Transverse colon (tissue), 4 donors: ENCODE measurements at regions not wholly inside any gene's neighbourhood (a gene's known extent, or its start where the extent isn't known, plus 50 kb on each side); places are given as distances from the start of the nearest gene placed in this dataset.

ENCODE experiments used
- DNase-seq: peaks from one replicate; pipeline ENCODE4 v3.0.0-alpha.2; 2019
- H3K27ac ChIP-seq, 4 donors: fragments of 200-600 bp; sonication (generic); 2 replicates each; pipeline ENCODE4 v1.5.1; 2016 to 2018; ENCODE audit warnings: inconsistent platforms in 4 of 4
- H3K27me3 ChIP-seq: fragments of 200-600 bp; sonication (generic); 2 replicates; pipeline ENCODE4 v1.5.1; 2017; ENCODE audit warnings: inconsistent platforms
- H3K36me3 ChIP-seq, 4 donors: fragments of 200-600 bp; sonication (generic); 2 replicates each; pipeline ENCODE4 v1.5.1; 2017 to 2019; ENCODE audit warnings: inconsistent platforms in 4 of 4
- H3K4me1 ChIP-seq, 4 donors: fragments of 200-600 bp; sonication (generic); 2 replicates each; pipeline ENCODE4 v1.5.1; 2017 to 2020; ENCODE audit warnings: inconsistent platforms in 4 of 4
- H3K4me3 ChIP-seq, 4 donors: fragments of 200-600 bp; sonication (generic); 1 replicate in 1 of 4; 2 replicates in 3 of 4; pipeline versions ENCODE4 v1.5.1 to v1.6.1; 2017 to 2019; ENCODE audit warnings: inconsistent platforms in 4 of 4
- H3K9me3 ChIP-seq, 2 donors: fragments of 200-600 bp; sonication (generic); 2 replicates each; pipeline ENCODE4 v1.5.1; 2017 to 2019; ENCODE audit warnings: inconsistent platforms in 2 of 2
- EP300 ChIP-seq: sonication (generic); formaldehyde crosslinking; IDR thresholded peaks from one replicate; pipeline ENCODE4 v1.6.1; 2017; ENCODE audit warnings: antibody characterized with exemption, low read depth
- POLR2A ChIP-seq: fragments of 450-650 bp; IDR thresholded peaks from one replicate; pipeline ENCODE4 v1.6.1; 2016; ENCODE audit warnings: antibody characterized with exemption, mild to moderate bottlenecking, moderate library complexity
- POLR2AphosphoS5 ChIP-seq, 3 donors: sonication (generic); formaldehyde crosslinking; IDR thresholded peaks; one replicate each; pipeline ENCODE4 v1.6.1; 2016; ENCODE audit warnings: antibody characterized with exemption in 3 of 3
- WGBS, 2 donors: methylation state at CpG; one replicate each; pipeline ENCODE4 v1.1.5; 2018; ENCODE audit warnings: low coverage in 1 of 2; 5-methylcytosine and 5-hydroxymethylcytosine counted together
- in situ Hi-C, 4 donors: fragments of 200-750 bp; cut with MboI; loops; one replicate each; pipeline versions ENCODE4 v1.15.0 to v1.15.1; 2017; ENCODE audit warnings: low sequenced_read_pairs in 3 of 4, low pct_ligation_motif_present in 1 of 4, low pct_unique_long_range_greater_than_20kb in 1 of 4
- intact Hi-C: fragments of 100-400 bp; cut with DNase I; formaldehyde crosslinking; loops from one replicate; pipeline ENCODE4 v1.15.1; 2023; ENCODE audit warnings: low total_unique reads
- TF ChIP-seq, protein P1 (sequence below), 5 experiments: fragments of 200-600 bp in 3 of 5; fragments of 450-650 bp in 2 of 5; sonication (generic) in 3 of 5; IDR thresholded peaks; 1 replicate in 2 of 5; 2 replicates in 3 of 5; pipeline ENCODE4 v1.5.1; 2016 to 2017; ENCODE audit warnings: antibody characterized with exemption in 5 of 5, inconsistent platforms in 3 of 5, mild to moderate bottlenecking in 2 of 5, moderate library complexity in 1 of 5

DNA sequence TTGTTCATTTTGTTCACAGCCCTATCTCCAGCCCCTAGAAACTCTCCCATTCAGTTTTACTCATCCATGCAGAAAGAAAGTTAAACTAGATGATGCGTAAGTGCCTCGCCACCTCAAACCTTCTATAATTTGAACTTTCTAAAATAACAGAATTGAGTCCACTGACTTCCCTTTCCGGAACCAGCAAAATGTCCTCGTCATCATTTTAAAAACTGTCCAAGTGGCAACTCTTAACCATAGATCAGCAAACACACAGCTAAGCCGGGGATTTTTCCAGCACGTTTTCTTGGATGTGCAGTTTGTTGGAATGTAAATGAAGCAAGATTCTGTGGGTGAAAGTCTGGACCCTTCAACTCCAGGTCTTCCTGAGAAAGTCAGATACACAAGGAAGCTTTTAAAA lies 369.7 kb upstream of the ERCC4 start:
- in situ Hi-C loops = no loop called here
- Histone ChIP-seq H3K4me1 (no peaks in the 10 kb centered on the region), H3K27ac (no peak overlapping the region), H3K9me3 (no peaks in the 10 kb centered on the region), H3K4me3 (no peak overlapping the region), H3K27me3 (no peaks in the 10 kb centered on the region), H3K36me3 (no peaks in the 10 kb centered on the region)
- DNase-seq = no peak
- TF ChIP-seq EP300 = no peak
- no peak for TF ChIP-seq POLR2AphosphoS5 (IDR thresholded peaks at IDR 0.05)
- no peak for TF ChIP-seq POLR2A
- TF ChIP-seq, protein P1, sequence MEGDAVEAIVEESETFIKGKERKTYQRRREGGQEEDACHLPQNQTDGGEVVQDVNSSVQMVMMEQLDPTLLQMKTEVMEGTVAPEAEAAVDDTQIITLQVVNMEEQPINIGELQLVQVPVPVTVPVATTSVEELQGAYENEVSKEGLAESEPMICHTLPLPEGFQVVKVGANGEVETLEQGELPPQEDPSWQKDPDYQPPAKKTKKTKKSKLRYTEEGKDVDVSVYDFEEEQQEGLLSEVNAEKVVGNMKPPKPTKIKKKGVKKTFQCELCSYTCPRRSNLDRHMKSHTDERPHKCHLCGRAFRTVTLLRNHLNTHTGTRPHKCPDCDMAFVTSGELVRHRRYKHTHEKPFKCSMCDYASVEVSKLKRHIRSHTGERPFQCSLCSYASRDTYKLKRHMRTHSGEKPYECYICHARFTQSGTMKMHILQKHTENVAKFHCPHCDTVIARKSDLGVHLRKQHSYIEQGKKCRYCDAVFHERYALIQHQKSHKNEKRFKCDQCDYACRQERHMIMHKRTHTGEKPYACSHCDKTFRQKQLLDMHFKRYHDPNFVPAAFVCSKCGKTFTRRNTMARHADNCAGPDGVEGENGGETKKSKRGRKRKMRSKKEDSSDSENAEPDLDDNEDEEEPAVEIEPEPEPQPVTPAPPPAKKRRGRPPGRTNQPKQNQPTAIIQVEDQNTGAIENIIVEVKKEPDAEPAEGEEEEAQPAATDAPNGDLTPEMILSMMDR (IDR thresholded peaks at IDR 0.05) = no peak
- intact Hi-C loops = no loop called here
- 88 to 92% methylated on average over 4 to 6 of the region's 6 CpGs for WGBS, 2 donors

DNA sequence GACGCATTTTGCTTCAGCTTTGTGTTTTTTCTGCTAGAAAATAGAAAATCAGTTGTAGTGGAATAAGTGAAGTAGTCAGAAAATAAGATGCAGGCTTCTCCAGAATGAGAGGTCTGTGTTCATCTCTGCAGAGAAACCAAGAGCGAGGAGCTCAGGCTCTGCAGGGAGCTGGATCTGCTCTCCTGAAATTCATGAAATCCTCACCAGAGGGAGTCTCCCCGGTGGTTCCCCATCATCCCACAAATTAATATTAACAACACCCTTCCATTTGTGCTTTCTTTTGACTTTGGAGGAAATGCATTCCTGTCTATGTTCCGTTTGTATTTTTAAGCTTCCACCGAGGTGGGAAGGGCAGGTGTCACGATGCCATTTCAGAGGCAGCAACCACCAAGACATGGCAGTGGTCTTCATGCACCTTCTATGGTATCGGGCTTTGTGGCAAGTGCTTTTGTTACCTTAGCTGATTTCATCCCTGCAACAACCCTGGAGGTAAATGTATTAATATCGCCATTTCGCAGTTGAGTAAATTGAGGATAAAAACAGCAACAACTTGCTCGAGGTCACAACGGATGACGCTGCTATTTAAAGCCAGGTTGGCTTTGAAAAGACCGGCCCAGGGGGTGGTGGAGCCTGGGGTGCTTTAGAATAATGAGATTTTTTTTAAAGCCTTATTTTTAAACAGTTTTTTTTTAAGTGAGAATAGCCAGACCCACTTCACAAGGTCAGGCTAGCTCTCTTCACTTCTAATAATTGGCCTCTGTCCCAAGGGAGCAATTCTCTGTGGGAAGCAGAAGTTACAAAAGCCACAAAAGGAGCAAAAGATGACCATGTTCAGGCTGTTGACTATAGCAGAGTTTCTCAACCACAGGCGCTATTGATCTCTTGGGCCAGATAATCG lies 367.6 kb upstream of the ERCC4 start:
- no peak overlapping the region for H3K4me3 ChIP-seq
- DNase-seq = no peak
- H3K27ac ChIP-seq = no peak overlapping the region
- no peaks in the 10 kb centered on the region for H3K9me3 ChIP-seq
- H3K36me3 ChIP-seq = no peaks in the 10 kb centered on the region
- H3K4me1 ChIP-seq = no peaks in the 10 kb centered on the region
- H3K27me3 ChIP-seq = no peaks in the 10 kb centered on the region
- WGBS, 2 donors = 64 to 73% methylated on average over 11 to 15 of the region's 15 CpGs
- TF ChIP-seq POLR2AphosphoS5 (IDR thresholded peaks at IDR 0.05) = no peak
- TF ChIP-seq, protein P1 (IDR thresholded peaks at IDR 0.05) = no peak
- no peak for TF ChIP-seq EP300
- TF ChIP-seq POLR2A = no peak
- intact Hi-C loops = no loop called here
- in situ Hi-C loops = no loop called here

DNA sequence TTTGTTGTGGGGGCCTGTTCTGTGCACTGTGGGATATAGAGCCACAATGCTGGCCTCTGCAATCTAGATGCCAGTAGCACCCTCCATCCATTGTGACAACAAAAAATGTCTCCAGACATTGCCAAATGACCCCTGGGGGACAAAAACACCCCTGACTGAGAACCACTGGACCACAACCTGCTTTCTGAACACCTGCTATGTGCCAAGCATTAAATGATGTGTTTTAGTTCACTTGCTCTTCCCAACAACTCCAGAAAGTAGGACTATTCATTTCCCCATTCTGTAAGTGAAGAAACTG lies 367.0 kb upstream of the ERCC4 start:
- in situ Hi-C loops (no loop called here), intact Hi-C loops (no loop called here)
- Histone ChIP-seq H3K27ac (no peak overlapping the region), H3K9me3 (no peaks in the 10 kb centered on the region), H3K36me3 (no peaks in the 10 kb centered on the region), H3K27me3 (no peaks in the 10 kb centered on the region), H3K4me1 (no peaks in the 10 kb centered on the region), H3K4me3 (no peak overlapping the region)
- DNase-seq = no peak
- TF ChIP-seq POLR2AphosphoS5 (IDR thresholded peaks at IDR 0.05) (no peak), POLR2A (no peak), EP300 (no peak)
- TF ChIP-seq, protein P1 (IDR thresholded peaks at IDR 0.05) = no peak

DNA sequence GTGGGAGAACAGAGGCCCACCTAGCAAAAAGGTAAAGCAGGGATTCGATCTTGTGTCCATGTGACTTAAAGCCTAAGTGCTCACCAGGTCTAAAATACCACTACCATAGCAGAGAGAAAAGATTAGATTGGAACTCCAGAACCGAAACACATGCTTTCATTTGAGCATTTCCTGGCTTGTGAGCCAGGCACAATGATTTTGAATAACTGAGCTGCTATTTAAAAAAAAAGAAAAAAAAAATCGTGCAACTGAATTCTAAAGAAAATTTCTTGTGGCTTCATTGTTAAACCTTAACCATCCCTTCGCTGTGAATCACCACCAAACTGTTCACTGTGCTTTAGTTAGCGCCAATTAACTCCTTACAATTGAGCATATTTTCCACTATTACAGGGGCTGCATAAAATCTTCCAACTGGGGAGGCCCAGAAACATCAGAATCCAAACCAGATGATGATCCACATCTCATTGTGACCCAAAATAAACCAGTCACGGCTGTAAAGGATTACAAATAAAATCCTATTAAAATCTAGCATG lies 366.4 kb upstream of the ERCC4 start:
- no peaks in the 10 kb centered on the region for H3K27me3 ChIP-seq
- H3K4me1 ChIP-seq = no peaks in the 10 kb centered on the region
- H3K36me3 ChIP-seq = no peaks in the 10 kb centered on the region
- no peak for DNase-seq
- H3K9me3 ChIP-seq = no peaks in the 10 kb centered on the region
- H3K27ac ChIP-seq = no peak overlapping the region
- in situ Hi-C loops (no loop called here), intact Hi-C loops (no loop called here)
- TF ChIP-seq POLR2A (no peak), POLR2AphosphoS5 (IDR thresholded peaks at IDR 0.05) (no peak), EP300 (no peak)
- TF ChIP-seq, protein P1 (IDR thresholded peaks at IDR 0.05) = no peak
- H3K4me3 ChIP-seq = no peak overlapping the region
- 72 to 85% methylated on average over 6 of the region's 6 CpGs for WGBS, 2 donors
